GM23248 (cell line): ENCODE measurements at regions not wholly inside any gene's neighbourhood (a gene's known extent, or its start where the extent isn't known, plus 50 kb on each side); places are given as distances from the start of the nearest gene placed in this dataset.

ENCODE experiments used
- DNase-seq: peaks from one replicate; pipeline ENCODE4 v3.0.0-alpha.2; 2015
- H2AFZ ChIP-seq: fragments of 200-600 bp; sonication (generic); 2 replicates; pipeline ENCODE4 v1.6.1; 2016; ENCODE audit warnings: antibody characterized with exemption
- H3F3A ChIP-seq: fragments of 200-600 bp; sonication (generic); 2 replicates; pipeline ENCODE4 v1.6.1; 2016; ENCODE audit warnings: mild to moderate bottlenecking, antibody characterized with exemption, mixed run types; ENCODE audit not compliant: insufficient read depth
- H3K27ac ChIP-seq: fragments of 200-600 bp; sonication (generic); 2 replicates; pipeline ENCODE4 v1.5.1; 2016; ENCODE audit warnings: mild to moderate bottlenecking
- H3K27me3 ChIP-seq: fragments of 200-600 bp; sonication (generic); replicated peaks from 2 replicates; pipeline ENCODE4 v1.6.1; 2016; ENCODE audit warnings: mild to moderate bottlenecking; ENCODE audit not compliant: insufficient read depth
- H3K36me3 ChIP-seq: fragments of 200-600 bp; sonication (generic); 2 replicates; pipeline ENCODE4 v1.6.1; 2016; ENCODE audit warnings: low read depth, mild to moderate bottlenecking
- H3K4me1 ChIP-seq: fragments of 200-600 bp; sonication (generic); 2 replicates; pipeline ENCODE4 v1.6.1; 2016; ENCODE audit warnings: mild to moderate bottlenecking; ENCODE audit not compliant: insufficient read depth
- H3K4me2 ChIP-seq: fragments of 200-600 bp; sonication (generic); one replicate; pipeline ENCODE4 v1.6.1; 2016; ENCODE audit warnings: mild to moderate bottlenecking; ENCODE audit not compliant: unreplicated experiment
- H3K4me3 ChIP-seq: fragments of 200-600 bp; sonication (generic); 2 replicates; pipeline ENCODE4 v1.5.1; 2016; ENCODE audit warnings: mild to moderate bottlenecking
- H3K79me2 ChIP-seq: fragments of 200-600 bp; sonication (generic); 2 replicates; pipeline ENCODE4 v1.6.1; 2016; ENCODE audit warnings: mild to moderate bottlenecking; ENCODE audit not compliant: insufficient read depth
- H3K9ac ChIP-seq: fragments of 200-600 bp; sonication (generic); 2 replicates; pipeline ENCODE4 v1.6.1; 2016; ENCODE audit warnings: mild to moderate bottlenecking
- H3K9me2 ChIP-seq: fragments of 200-600 bp; sonication (generic); 2 replicates; pipeline ENCODE4 v1.6.1; 2016; ENCODE audit warnings: mixed run types, mild to moderate bottlenecking, moderate library complexity; ENCODE audit not compliant: insufficient read depth
- H3K9me3 ChIP-seq: fragments of 200-600 bp; sonication (generic); one replicate; pipeline ENCODE4 v1.6.1; 2017; ENCODE audit warnings: low read depth
- H4K20me1 ChIP-seq: fragments of 200-600 bp; sonication (generic); 2 replicates; pipeline ENCODE4 v1.6.0; 2016; ENCODE audit not compliant: insufficient read depth
- EZH2 ChIP-seq: fragments of 200-600 bp; sonication (generic); IDR thresholded peaks from 2 replicates; pipeline ENCODE4 v1.6.1; 2018; ENCODE audit warnings: antibody characterized with exemption, mild to moderate bottlenecking; ENCODE audit not compliant: insufficient read depth, poor library complexity, severe bottlenecking
- EZH2phosphoT487 ChIP-seq: fragments of 200-600 bp; sonication (generic); IDR thresholded peaks from 2 replicates; pipeline ENCODE4 v1.6.1; 2018; ENCODE audit warnings: antibody characterized with exemption, moderate library complexity, mild to moderate bottlenecking, low read depth; ENCODE audit not compliant: insufficient read depth
- WGBS, 2 experiments: methylation state at CpG; one replicate each; pipeline ENCODE4 v1.1.6; 2015 to 2017; ENCODE audit warnings: low lambda C conversion rate in 2 of 2, low coverage in 1 of 2; ENCODE audit errors: missing lambda C conversion rate in 2 of 2; 5-methylcytosine and 5-hydroxymethylcytosine counted together
- in situ Hi-C: fragments of 300-500 bp; cut with MboI; formaldehyde crosslinking; loops from 2 replicates; pipeline ENCODE4 v1.15.0; 2020

GRCh38 chr7:96400001-96400400 lies 78.1 kb upstream of the SLC25A13 start:
- Histone ChIP-seq H3K79me2 (no peaks in the 10 kb centered on the region), H3K9me3 (no peaks in the 10 kb centered on the region), H3K4me2 (no peak overlapping the region), H3K27me3 (no peaks in the 10 kb centered on the region; the same call in 1 of the 2 replicates), H3K4me3 (no peak overlapping the region), H3F3A (no peaks in the 10 kb centered on the region), H3K27ac (no peak overlapping the region), H3K9me2 (no peaks in the 10 kb centered on the region), H3K4me1 (no peaks in the 10 kb centered on the region; the same call in 1 of the 2 replicates), H3K9ac (no peak overlapping the region), H3K36me3 (no peaks in the 10 kb centered on the region), H4K20me1 (no peaks in the 10 kb centered on the region), H2AFZ (no peak overlapping the region)
- TF ChIP-seq EZH2phosphoT487 (no peak), EZH2 (no peak)
- WGBS, 2 experiments = 88 to 91% methylated on average over 1 of the region's 1 CpG
- DNase-seq = no peak
- in situ Hi-C loops = no loop called here

GRCh38 chr7:96397936-96398598 lies 76.2 kb upstream of the SLC25A13 start:
- WGBS, 2 experiments = 82 to 83% methylated on average over 8 of the region's 8 CpGs
- H3K4me2 ChIP-seq = no peak overlapping the region
- no peaks in the 10 kb centered on the region; the same call in 1 of the 2 replicates for H3K4me1 ChIP-seq
- no peaks in the 10 kb centered on the region for H3F3A ChIP-seq
- no peaks in the 10 kb centered on the region for H3K9me3 ChIP-seq
- H4K20me1 ChIP-seq = no peaks in the 10 kb centered on the region
- in situ Hi-C loops = no loop called here
- H3K36me3 ChIP-seq = no peaks in the 10 kb centered on the region
- no peak overlapping the region for H3K4me3 ChIP-seq
- H3K9me2 ChIP-seq = no peaks in the 10 kb centered on the region
- no peak overlapping the region for H3K9ac ChIP-seq
- H3K27ac ChIP-seq = no peak overlapping the region
- no peaks in the 10 kb centered on the region for H3K27me3 ChIP-seq
- H3K79me2 ChIP-seq = no peaks in the 10 kb centered on the region
- peak; percentile 25 for DNase-seq
- no peak overlapping the region; the same call in 1 of the 2 replicates for H2AFZ ChIP-seq
- TF ChIP-seq EZH2phosphoT487 = no peak
- no peak for TF ChIP-seq EZH2

GRCh38 chr7:96388620-96389383 lies 66.9 kb upstream of the SLC25A13 start:
- Histone ChIP-seq H3K9me3 (no peaks in the 10 kb centered on the region), H3K4me2 (peak overlapping the region; percentile 77), H3K9ac (peak overlapping the region; percentile 31), H3K27ac (peak overlapping the region; percentile 73), H4K20me1 (no peaks in the 10 kb centered on the region), H3F3A (peaks cover 26% of the 10 kb centered on the region), H2AFZ (peak overlapping the region; percentile 76), H3K27me3 (no peaks in the 10 kb centered on the region), H3K4me1 (peaks cover 12% of the 10 kb centered on the region), H3K79me2 (no peaks in the 10 kb centered on the region), H3K9me2 (no peaks in the 10 kb centered on the region; the same call in 1 of the 2 replicates), H3K4me3 (peak overlapping the region; percentile 60), H3K36me3 (no peaks in the 10 kb centered on the region)
- WGBS, 2 experiments = 9% methylated on average over 8 of the region's 8 CpGs
- in situ Hi-C loops = no loop called here
- no peak for TF ChIP-seq EZH2
- no peak for TF ChIP-seq EZH2phosphoT487
- peak; percentile 89 for DNase-seq

- H3K4me2 ChIP-seq = peak overlapping the region; percentile 77
- no peaks in the 10 kb centered on the region; the same call in 1 of the 2 replicates for H3K9me2 ChIP-seq
- peak overlapping the region; percentile 31 for H3K9ac ChIP-seq
- H3K9me3 ChIP-seq = no peaks in the 10 kb centered on the region
- in situ Hi-C loops = no loop called here
- H3K4me3 ChIP-seq = peak overlapping the region; percentile 60; the same call in 1 of the 2 replicates
- peaks cover 12% of the 10 kb centered on the region for H3K4me1 ChIP-seq
- H3K27me3 ChIP-seq = no peaks in the 10 kb centered on the region
- H3K27ac ChIP-seq = peak overlapping the region; percentile 73
- H3F3A ChIP-seq = peaks cover 26% of the 10 kb centered on the region
- 0 to 1% methylated on average over 2 of the region's 2 CpGs for WGBS, 2 experiments
- no peaks in the 10 kb centered on the region for H3K79me2 ChIP-seq
- TF ChIP-seq EZH2phosphoT487 (no peak), EZH2 (no peak)
- no peak overlapping the region for H2AFZ ChIP-seq
- H4K20me1 ChIP-seq = no peaks in the 10 kb centered on the region
- no peaks in the 10 kb centered on the region for H3K36me3 ChIP-seq
- peak; percentile 86 for DNase-seq
Measured at GRCh38 chr7:96388166-96388565, 66.3 kb upstream of the SLC25A13 start.
